ENCODE measurements at regions not wholly inside any gene's neighbourhood (a gene's known extent, or its start where the extent isn't known, plus 50 kb on each side); places are given as distances from the start of the nearest gene placed in this dataset.

GRCh38 chr5:93677359-93677891, 64.0 kb downstream of the POU5F2 start:
- TF ChIP-seq ZFX (IDR thresholded peaks at IDR 0.05; ENCODE audit: borderline replicate concordance) (no peak), CTCF (IDR thresholded peaks at IDR 0.05) (no peak)
